ENCODE measurements at regions not wholly inside any gene's neighbourhood (a gene's known extent, or its start where the extent isn't known, plus 50 kb on each side); places are given as distances from the start of the nearest gene placed in this dataset.
A peak's percentile ranks its signal among the peaks of the same experiment; 100 is the strongest.
"Not testable (repeated sequence)": the region's sequence is repeated elsewhere in the genome, so short reads cannot be mapped to it uniquely, and the experiment has no call there.

- TF ChIP-seq CTCF (IDR thresholded peaks at IDR 0.05): no peak
- DNase-seq (ENCODE audit: low spot score) (no peak), ATAC-seq (ENCODE audit: low FRiP score) (no peak)
Observed at GRCh38 chr3:147675761-147676160, 266.6 kb downstream of the ZIC1 start.

GRCh38 chr3:147680837-147681483, 271.8 kb downstream of the ZIC1 start:
- no peak for ATAC-seq (ENCODE audit: low FRiP score)
- TF ChIP-seq CTCF (IDR thresholded peaks at IDR 0.05): no peak

GRCh38 chr3:147688868-147689267, 279.7 kb downstream of the ZIC1 start:
- no peak for TF ChIP-seq CTCF (IDR thresholded peaks at IDR 0.05)
- no peak for ATAC-seq (ENCODE audit: low FRiP score)

More at GRCh38 chr3:147680837-147681483, 271.8 kb downstream of the ZIC1 start:
- DNase-seq (ENCODE audit: low spot score): no peak

GRCh38 chr3:147699175-147699838, 290.1 kb downstream of the ZIC1 start:
- no peak for TF ChIP-seq CTCF (IDR thresholded peaks at IDR 0.05)
- no peak for DNase-seq (ENCODE audit: low spot score)
- ATAC-seq (ENCODE audit: low FRiP score): peak; percentile 71

More at GRCh38 chr3:147688868-147689267, 279.7 kb downstream of the ZIC1 start:
- no peak for DNase-seq (ENCODE audit: low spot score)

- TF ChIP-seq CTCF (IDR thresholded peaks at IDR 0.05): no peak
- no peak for DNase-seq (ENCODE audit: low spot score)
- ATAC-seq (ENCODE audit: low FRiP score): no peak
Observed at GRCh38 chr3:147701195-147701594, 292.0 kb downstream of the ZIC1 start.

GRCh38 chr3:147702509-147702908, 293.3 kb downstream of the ZIC1 start:
- no peak for TF ChIP-seq CTCF (IDR thresholded peaks at IDR 0.05)
- DNase-seq (ENCODE audit: low spot score) (no peak), ATAC-seq (ENCODE audit: low FRiP score) (no peak)

- no peak for ATAC-seq (ENCODE audit: low FRiP score)
- TF ChIP-seq CTCF (IDR thresholded peaks at IDR 0.05): no peak
Observed at GRCh38 chr3:147705651-147706051, 296.5 kb downstream of the ZIC1 start.

GRCh38 chr3:147710753-147711152, 301.6 kb downstream of the ZIC1 start:
- not testable (repeated sequence) for ATAC-seq (ENCODE audit: low FRiP score); DNase-seq (ENCODE audit: low spot score)

More at GRCh38 chr3:147705651-147706051, 296.5 kb downstream of the ZIC1 start:
- DNase-seq (ENCODE audit: low spot score): no peak
